ENCODE measurements at regions not wholly inside any gene's neighbourhood (a gene's known extent, or its start where the extent isn't known, plus 50 kb on each side); places are given as distances from the start of the nearest gene placed in this dataset.

GRCh38 chr17:70879401-70879800, 710.1 kb downstream of the KCNJ2 start:
- intact Hi-C loops (cut with micrococcal nuclease), result no loop called here
- H3K18ac ChIP-seq (ENCODE audit: low read depth, low read length), result peak overlapping the region; percentile 57; the same call in 1 of the 2 replicates
- TF ChIP-seq RAD21 (IDR thresholded peaks at IDR 0.05; ENCODE audit: low read length) (no peak), CHD1 (IDR thresholded peaks at IDR 0.05; ENCODE audit: low read depth, low read length) (no peak), FOS (IDR thresholded peaks at IDR 0.05; ENCODE audit: low read depth, low read length) (no peak), MXI1 (IDR thresholded peaks at IDR 0.05; ENCODE audit: borderline replicate concordance, low read depth, low read length) (no peak), POLR2A (IDR thresholded peaks at IDR 0.05; ENCODE audit: low read depth, low read length) (no peak), SMC3 (IDR thresholded peaks at IDR 0.05; ENCODE audit: low read depth, low read length) (no peak), CEBPB (IDR thresholded peaks at IDR 0.05; ENCODE audit: low read depth, low read length) (no peak), RFX5 (IDR thresholded peaks at IDR 0.05; ENCODE audit: low read depth, low read length) (no peak), RCOR1 (IDR thresholded peaks at IDR 0.05; ENCODE audit: insufficient replicate concordance, low read length) (no peak), NFE2L2 (IDR thresholded peaks at IDR 0.05; ENCODE audit: low read depth, low read length) (no peak), BHLHE40 (IDR thresholded peaks at IDR 0.05; ENCODE audit: low read depth, low read length) (no peak), MAFK (IDR thresholded peaks at IDR 0.05; ENCODE audit: low read depth, low read length) (no peak), MAZ (IDR thresholded peaks at IDR 0.05; ENCODE audit: borderline replicate concordance, low read depth, low read length) (no peak), CTCF (conservative IDR thresholded peaks at IDR 0.05; ENCODE audit: low read depth, low read length) (no peak)
- TF ChIP-seq, protein P1, sequence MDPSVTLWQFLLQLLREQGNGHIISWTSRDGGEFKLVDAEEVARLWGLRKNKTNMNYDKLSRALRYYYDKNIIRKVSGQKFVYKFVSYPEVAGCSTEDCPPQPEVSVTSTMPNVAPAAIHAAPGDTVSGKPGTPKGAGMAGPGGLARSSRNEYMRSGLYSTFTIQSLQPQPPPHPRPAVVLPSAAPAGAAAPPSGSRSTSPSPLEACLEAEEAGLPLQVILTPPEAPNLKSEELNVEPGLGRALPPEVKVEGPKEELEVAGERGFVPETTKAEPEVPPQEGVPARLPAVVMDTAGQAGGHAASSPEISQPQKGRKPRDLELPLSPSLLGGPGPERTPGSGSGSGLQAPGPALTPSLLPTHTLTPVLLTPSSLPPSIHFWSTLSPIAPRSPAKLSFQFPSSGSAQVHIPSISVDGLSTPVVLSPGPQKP (IDR thresholded peaks at IDR 0.05; ENCODE audit: borderline replicate concordance, low read depth, low read length), result no peak
- TF ChIP-seq, protein P2, sequence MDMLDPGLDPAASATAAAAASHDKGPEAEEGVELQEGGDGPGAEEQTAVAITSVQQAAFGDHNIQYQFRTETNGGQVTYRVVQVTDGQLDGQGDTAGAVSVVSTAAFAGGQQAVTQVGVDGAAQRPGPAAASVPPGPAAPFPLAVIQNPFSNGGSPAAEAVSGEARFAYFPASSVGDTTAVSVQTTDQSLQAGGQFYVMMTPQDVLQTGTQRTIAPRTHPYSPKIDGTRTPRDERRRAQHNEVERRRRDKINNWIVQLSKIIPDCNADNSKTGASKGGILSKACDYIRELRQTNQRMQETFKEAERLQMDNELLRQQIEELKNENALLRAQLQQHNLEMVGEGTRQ (IDR thresholded peaks at IDR 0.05; ENCODE audit: low read depth, low read length), result no peak
- ATAC-seq (ENCODE audit: low read depth) (no peak), DNase-seq (peak; percentile 38)
- no peak overlapping the region for H2BK15ac ChIP-seq (ENCODE audit: low read depth, low read length)
- no peak overlapping the region for H3K4ac ChIP-seq (ENCODE audit: low read depth, low read length)
- no peak overlapping the region for H3K4me3 ChIP-seq (ENCODE audit: insufficient read depth, low read depth, low read length)
- no peaks in the 10 kb centered on the region for H3K36me3 ChIP-seq (ENCODE audit: control insufficient read depth, insufficient read depth, low read length)
- H3K23ac ChIP-seq (ENCODE audit: low read depth, low read length), result no peak overlapping the region
- H4K8ac ChIP-seq (ENCODE audit: low read depth in 2 of 2, low read length in 2 of 2), result no peak overlapping the region
- no TSS peak for BruUV-seq (replicated peaks)
- no peak overlapping the region for H4K91ac ChIP-seq (ENCODE audit: insufficient read depth, low read depth, low read length)
- H2AK9ac ChIP-seq (replicated peaks; ENCODE audit: low read depth, low read length, poor library complexity), result no peak overlapping the region
- WGBS, 2 experiments (ENCODE audit: extremely low coverage in 2 of 2, insufficient read length in 1 of 2), result no CpG with 5 or more reads among the region's 3 CpGs
- H3K14ac ChIP-seq (replicated peaks; ENCODE audit: low read depth, low read length), result no peak overlapping the region
- H3K9ac ChIP-seq (ENCODE audit: low read depth, low read length), result no peak overlapping the region
- no peak overlapping the region for H4K5ac ChIP-seq (ENCODE audit: low read depth, low read length)
- no peak overlapping the region for H2BK20ac ChIP-seq (ENCODE audit: low read depth, low read length)
- CTCF ChIA-PET, result interaction anchor here (1.0 to 2.1 kb wide), 2 partner anchors 9 to 112 kb away, joined by 3 to 5 read pairs; no protein-coding TSS in a partner anchor
- H4K20me1 ChIP-seq (ENCODE audit: insufficient read depth, low read length), result no peaks in the 10 kb centered on the region
- no peak overlapping the region for H3K4me2 ChIP-seq (ENCODE audit: low read depth, low read length)
- H3K27me3 ChIP-seq (ENCODE audit: control insufficient read depth, insufficient read depth, low read length), result no peaks in the 10 kb centered on the region
- H2AFZ ChIP-seq (replicated peaks; ENCODE audit: low read length, poor library complexity), result no peak overlapping the region
- dilution Hi-C loops (cut with HindIII; ENCODE audit: low sequenced_read_pairs, unreplicated experiment), result no loop called here
- H3K4me1 ChIP-seq (ENCODE audit: control insufficient read depth, insufficient read depth, low read length), result no peaks in the 10 kb centered on the region
- H3K27ac ChIP-seq (ENCODE audit: insufficient read depth, low read length), result no peak overlapping the region
- POLR2A ChIA-PET (ENCODE audit: unreplicated experiment), result no interaction called here
- in situ Hi-C loops (cut with MboI; ENCODE audit: low sequenced_read_pairs), result no loop called here
- H3K9me3 ChIP-seq (ENCODE audit: control insufficient read depth, insufficient read depth, low read length), result no peaks in the 10 kb centered on the region
- no peak overlapping the region for H2BK120ac ChIP-seq (ENCODE audit: low read depth, low read length)
- no peak overlapping the region for H2AK5ac ChIP-seq (ENCODE audit: low read depth, low read length)
- H3K9me1 ChIP-seq (ENCODE audit: insufficient read depth, low read length), result no peaks in the 10 kb centered on the region
- no peak overlapping the region for H3K56ac ChIP-seq (ENCODE audit: extremely low read depth, insufficient read depth, low read length)
- no peaks in the 10 kb centered on the region for H3K79me1 ChIP-seq (ENCODE audit: low read depth in 1 of 2, low read length in 2 of 2)
- H2BK5ac ChIP-seq (ENCODE audit: low read depth, low read length, poor library complexity, severe bottlenecking), result no peak overlapping the region

All from IMR-90 (cell line).